ENCODE measurements at regions not wholly inside any gene's neighbourhood (a gene's known extent, or its start where the extent isn't known, plus 50 kb on each side); places are given as distances from the start of the nearest gene placed in this dataset.

DNA sequence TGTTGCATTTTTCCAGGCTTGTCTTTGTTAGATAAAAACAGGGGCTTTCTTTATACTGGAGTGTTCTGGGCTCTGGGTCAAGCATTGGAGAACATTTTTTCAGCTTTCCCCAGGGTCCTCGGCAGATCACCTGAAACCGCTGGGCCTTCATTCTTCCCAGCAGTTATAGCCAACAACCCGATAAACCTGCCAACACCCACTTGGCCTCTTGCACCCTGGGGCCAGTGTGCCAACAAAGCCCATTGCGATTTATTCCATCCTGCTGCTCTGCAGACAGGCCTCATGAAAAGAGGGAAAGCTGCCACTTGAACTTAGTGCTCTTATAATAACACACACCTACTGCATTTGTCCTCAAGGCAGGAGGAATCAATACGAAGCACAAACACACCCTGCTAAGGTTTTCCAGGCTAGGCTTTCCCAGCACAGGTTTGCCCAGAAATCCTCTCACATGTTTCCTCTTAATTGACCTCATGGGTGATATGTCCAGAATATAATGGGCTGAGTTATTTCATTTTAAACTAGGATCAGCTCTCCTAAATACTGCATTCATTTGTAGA, 669.3 kb downstream of the LIG4 start:
- Histone ChIP-seq H3K27me3 (no peaks in the 10 kb centered on the region), H3K79me2 (no peaks in the 10 kb centered on the region), H2AFZ (no peak overlapping the region), H3K9me3 (ENCODE audit: low read depth) (no peaks in the 10 kb centered on the region), H3K27ac (no peak overlapping the region), H4K20me1 (ENCODE audit: insufficient read depth, poor library complexity, severe bottlenecking) (no peaks in the 10 kb centered on the region), H3K4me1 (ENCODE audit: insufficient read depth) (no peaks in the 10 kb centered on the region), H3K36me3 (replicated peaks; ENCODE audit: insufficient read depth, low read depth) (no peaks in the 10 kb centered on the region), H3K9me2 (replicated peaks; ENCODE audit: insufficient read depth) (no peaks in the 10 kb centered on the region), H3K4me2 (no peak overlapping the region), H3K4me3 (no peak overlapping the region)
- 78% methylated on average over 5 of the region's 5 CpGs for WGBS (ENCODE audit: low lambda C conversion rate, missing lambda C conversion rate)
- TF ChIP-seq, protein P1, sequence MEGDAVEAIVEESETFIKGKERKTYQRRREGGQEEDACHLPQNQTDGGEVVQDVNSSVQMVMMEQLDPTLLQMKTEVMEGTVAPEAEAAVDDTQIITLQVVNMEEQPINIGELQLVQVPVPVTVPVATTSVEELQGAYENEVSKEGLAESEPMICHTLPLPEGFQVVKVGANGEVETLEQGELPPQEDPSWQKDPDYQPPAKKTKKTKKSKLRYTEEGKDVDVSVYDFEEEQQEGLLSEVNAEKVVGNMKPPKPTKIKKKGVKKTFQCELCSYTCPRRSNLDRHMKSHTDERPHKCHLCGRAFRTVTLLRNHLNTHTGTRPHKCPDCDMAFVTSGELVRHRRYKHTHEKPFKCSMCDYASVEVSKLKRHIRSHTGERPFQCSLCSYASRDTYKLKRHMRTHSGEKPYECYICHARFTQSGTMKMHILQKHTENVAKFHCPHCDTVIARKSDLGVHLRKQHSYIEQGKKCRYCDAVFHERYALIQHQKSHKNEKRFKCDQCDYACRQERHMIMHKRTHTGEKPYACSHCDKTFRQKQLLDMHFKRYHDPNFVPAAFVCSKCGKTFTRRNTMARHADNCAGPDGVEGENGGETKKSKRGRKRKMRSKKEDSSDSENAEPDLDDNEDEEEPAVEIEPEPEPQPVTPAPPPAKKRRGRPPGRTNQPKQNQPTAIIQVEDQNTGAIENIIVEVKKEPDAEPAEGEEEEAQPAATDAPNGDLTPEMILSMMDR (IDR thresholded peaks at IDR 0.05; ENCODE audit: poor library complexity) = no peak
- TF ChIP-seq EZH2phosphoT487 (IDR thresholded peaks at IDR 0.05; ENCODE audit: low read depth, severe bottlenecking, unreplicated experiment) (no peak), EZH2 (IDR thresholded peaks at IDR 0.05; ENCODE audit: borderline replicate concordance) (no peak)
- no peak for DNase-seq (ENCODE audit: low spot score)

DNA sequence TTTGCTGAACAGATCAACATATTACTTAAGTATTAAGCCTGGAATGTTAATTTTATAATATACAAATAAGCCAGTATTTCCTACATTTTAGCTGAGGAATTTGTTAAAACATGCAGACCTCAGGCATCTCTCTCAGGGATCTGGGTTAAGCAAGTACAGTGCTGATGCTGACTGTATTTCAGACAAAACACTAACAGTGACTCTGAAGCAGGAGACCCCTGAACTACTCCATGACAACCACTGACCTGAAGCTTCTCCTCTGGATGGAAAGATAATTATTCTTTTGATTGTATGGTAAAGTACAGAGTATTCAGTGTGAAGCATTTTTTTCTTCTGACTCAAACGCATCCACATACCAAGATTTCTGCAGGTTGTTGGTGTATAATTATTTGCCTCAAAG, 680.8 kb downstream of the LIG4 start:
- no peak overlapping the region for H3K4me2 ChIP-seq
- no peaks in the 10 kb centered on the region for H3K9me2 ChIP-seq (replicated peaks; ENCODE audit: insufficient read depth)
- TF ChIP-seq EZH2phosphoT487 (IDR thresholded peaks at IDR 0.05; ENCODE audit: low read depth, severe bottlenecking, unreplicated experiment) = no peak
- TF ChIP-seq, protein P1 (IDR thresholded peaks at IDR 0.05; ENCODE audit: poor library complexity) = no peak
- no peak for TF ChIP-seq EZH2 (IDR thresholded peaks at IDR 0.05; ENCODE audit: borderline replicate concordance)
- no peak for DNase-seq (ENCODE audit: low spot score)
- H4K20me1 ChIP-seq (ENCODE audit: insufficient read depth, poor library complexity, severe bottlenecking) = no peaks in the 10 kb centered on the region
- no peak overlapping the region for H3K4me3 ChIP-seq
- H3K36me3 ChIP-seq (replicated peaks; ENCODE audit: insufficient read depth, low read depth) = no peaks in the 10 kb centered on the region
- H3K27ac ChIP-seq = no peak overlapping the region
- 93% methylated on average over 1 of the region's 1 CpG for WGBS (ENCODE audit: low lambda C conversion rate, missing lambda C conversion rate)
- no peaks in the 10 kb centered on the region for H3K27me3 ChIP-seq
- H3K4me1 ChIP-seq (ENCODE audit: insufficient read depth) = no peaks in the 10 kb centered on the region
- H2AFZ ChIP-seq = no peak overlapping the region
- no peaks in the 10 kb centered on the region for H3K9me3 ChIP-seq (ENCODE audit: low read depth)
- H3K79me2 ChIP-seq = no peaks in the 10 kb centered on the region

DNA sequence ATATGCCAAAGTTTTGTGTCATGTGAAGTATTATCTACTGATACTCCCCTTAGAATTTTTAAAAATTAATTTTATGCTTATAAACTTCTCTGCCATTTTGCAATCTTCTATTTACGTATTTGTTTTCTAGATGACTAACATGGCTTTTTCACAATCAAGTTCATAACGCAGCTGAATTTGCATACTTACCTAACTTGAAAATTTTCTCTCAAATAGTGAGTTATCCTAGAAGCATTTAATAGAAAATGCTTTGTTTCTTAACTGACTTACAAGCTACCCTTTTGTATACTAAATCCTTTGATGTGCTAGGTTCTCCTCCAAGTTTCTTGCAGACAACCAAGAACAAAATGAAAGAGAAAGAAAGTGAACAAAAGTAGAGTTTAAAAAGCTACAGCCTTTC, 683.5 kb downstream of the LIG4 start:
- TF ChIP-seq EZH2 (IDR thresholded peaks at IDR 0.05; ENCODE audit: borderline replicate concordance) (no peak), EZH2phosphoT487 (IDR thresholded peaks at IDR 0.05; ENCODE audit: low read depth, severe bottlenecking, unreplicated experiment) (no peak)
- TF ChIP-seq, protein P1 (IDR thresholded peaks at IDR 0.05; ENCODE audit: poor library complexity) = no peak
- WGBS (ENCODE audit: low lambda C conversion rate, missing lambda C conversion rate) = 87% methylated on average over 2 of the region's 2 CpGs
- no peak for DNase-seq (ENCODE audit: low spot score)

More for the DNA sequence above, 683.5 kb downstream of the LIG4 start:
- no peaks in the 10 kb centered on the region for H3K79me2 ChIP-seq
- no peaks in the 10 kb centered on the region for H3K9me2 ChIP-seq (replicated peaks; ENCODE audit: insufficient read depth)
- H3K27me3 ChIP-seq = no peaks in the 10 kb centered on the region
- no peaks in the 10 kb centered on the region for H3K4me1 ChIP-seq (ENCODE audit: insufficient read depth)
- H4K20me1 ChIP-seq (ENCODE audit: insufficient read depth, poor library complexity, severe bottlenecking) = no peaks in the 10 kb centered on the region
- H3K9me3 ChIP-seq (ENCODE audit: low read depth) = no peaks in the 10 kb centered on the region
- no peak overlapping the region for H2AFZ ChIP-seq
- H3K4me2 ChIP-seq = no peak overlapping the region
- H3K27ac ChIP-seq = no peak overlapping the region
- no peaks in the 10 kb centered on the region for H3K36me3 ChIP-seq (replicated peaks; ENCODE audit: insufficient read depth, low read depth)
- H3K4me3 ChIP-seq = no peak overlapping the region

All from hepatocyte (in vitro differentiated cells).